ENCODE measurements at regions not wholly inside any gene's neighbourhood (a gene's known extent, or its start where the extent isn't known, plus 50 kb on each side); places are given as distances from the start of the nearest gene placed in this dataset.

GRCh38 chr6:24052590-24052961, 73.4 kb upstream of the NRSN1 start:
- Histone ChIP-seq H3K9me3 (ENCODE audit: control insufficient read depth, insufficient read depth, low read length) (no peaks in the 10 kb centered on the region), H3K27ac (ENCODE audit: low read depth, low read length) (no peak overlapping the region), H3K4me2 (ENCODE audit: low read length) (no peak overlapping the region), H3K79me2 (ENCODE audit: control insufficient read depth, low read length) (no peaks in the 10 kb centered on the region), H4K20me1 (ENCODE audit: control insufficient read depth, insufficient read depth, low read depth, low read length) (no peaks in the 10 kb centered on the region), H3F3A (ENCODE audit: control insufficient read depth, insufficient read depth) (no peaks in the 10 kb centered on the region), H3K9me2 (replicated peaks; ENCODE audit: control insufficient read depth, low read length) (no peaks in the 10 kb centered on the region), H3K27me3 (ENCODE audit: control insufficient read depth, low read length) (no peaks in the 10 kb centered on the region), H3K4me1 (ENCODE audit: control insufficient read depth, low read length) (no peaks in the 10 kb centered on the region), H3K4me3 (ENCODE audit: low read length) (no peak overlapping the region), H3K36me3 (ENCODE audit: control insufficient read depth, low read length) (no peaks in the 10 kb centered on the region)
- no peak for TF ChIP-seq EZH2phosphoT487 (IDR thresholded peaks at IDR 0.05; ENCODE audit: borderline replicate concordance, low read length)
- TF ChIP-seq, protein P1, sequence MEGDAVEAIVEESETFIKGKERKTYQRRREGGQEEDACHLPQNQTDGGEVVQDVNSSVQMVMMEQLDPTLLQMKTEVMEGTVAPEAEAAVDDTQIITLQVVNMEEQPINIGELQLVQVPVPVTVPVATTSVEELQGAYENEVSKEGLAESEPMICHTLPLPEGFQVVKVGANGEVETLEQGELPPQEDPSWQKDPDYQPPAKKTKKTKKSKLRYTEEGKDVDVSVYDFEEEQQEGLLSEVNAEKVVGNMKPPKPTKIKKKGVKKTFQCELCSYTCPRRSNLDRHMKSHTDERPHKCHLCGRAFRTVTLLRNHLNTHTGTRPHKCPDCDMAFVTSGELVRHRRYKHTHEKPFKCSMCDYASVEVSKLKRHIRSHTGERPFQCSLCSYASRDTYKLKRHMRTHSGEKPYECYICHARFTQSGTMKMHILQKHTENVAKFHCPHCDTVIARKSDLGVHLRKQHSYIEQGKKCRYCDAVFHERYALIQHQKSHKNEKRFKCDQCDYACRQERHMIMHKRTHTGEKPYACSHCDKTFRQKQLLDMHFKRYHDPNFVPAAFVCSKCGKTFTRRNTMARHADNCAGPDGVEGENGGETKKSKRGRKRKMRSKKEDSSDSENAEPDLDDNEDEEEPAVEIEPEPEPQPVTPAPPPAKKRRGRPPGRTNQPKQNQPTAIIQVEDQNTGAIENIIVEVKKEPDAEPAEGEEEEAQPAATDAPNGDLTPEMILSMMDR (IDR thresholded peaks at IDR 0.05; ENCODE audit: low read depth, low read length, poor library complexity, severe bottlenecking) = no peak

GRCh38 chr6:24053057-24053456, 73.0 kb upstream of the NRSN1 start:
- Histone ChIP-seq H3K27me3 (ENCODE audit: control insufficient read depth, low read length) (no peaks in the 10 kb centered on the region), H3K27ac (ENCODE audit: low read depth, low read length) (no peak overlapping the region), H3K4me2 (ENCODE audit: low read length) (no peak overlapping the region), H4K20me1 (ENCODE audit: control insufficient read depth, insufficient read depth, low read depth, low read length) (no peaks in the 10 kb centered on the region), H3K4me3 (ENCODE audit: low read length) (no peak overlapping the region), H3K79me2 (ENCODE audit: control insufficient read depth, low read length) (no peaks in the 10 kb centered on the region), H3F3A (ENCODE audit: control insufficient read depth, insufficient read depth) (no peaks in the 10 kb centered on the region), H3K9me2 (replicated peaks; ENCODE audit: control insufficient read depth, low read length) (no peaks in the 10 kb centered on the region), H3K4me1 (ENCODE audit: control insufficient read depth, low read length) (no peaks in the 10 kb centered on the region), H3K36me3 (ENCODE audit: control insufficient read depth, low read length) (no peaks in the 10 kb centered on the region), H3K9me3 (ENCODE audit: control insufficient read depth, insufficient read depth, low read length) (no peaks in the 10 kb centered on the region)
- TF ChIP-seq, protein P1 (IDR thresholded peaks at IDR 0.05; ENCODE audit: low read depth, low read length, poor library complexity, severe bottlenecking) = no peak
- TF ChIP-seq EZH2phosphoT487 (IDR thresholded peaks at IDR 0.05; ENCODE audit: borderline replicate concordance, low read length) = no peak

GRCh38 chr6:24054388-24054787, 71.6 kb upstream of the NRSN1 start:
- Histone ChIP-seq H3K36me3 (ENCODE audit: control insufficient read depth, low read length) (no peaks in the 10 kb centered on the region), H3K4me1 (ENCODE audit: control insufficient read depth, low read length) (no peaks in the 10 kb centered on the region), H3F3A (ENCODE audit: control insufficient read depth, insufficient read depth) (no peaks in the 10 kb centered on the region), H3K4me3 (ENCODE audit: low read length) (no peak overlapping the region), H4K20me1 (ENCODE audit: control insufficient read depth, insufficient read depth, low read depth, low read length) (no peaks in the 10 kb centered on the region), H3K27me3 (ENCODE audit: control insufficient read depth, low read length) (no peaks in the 10 kb centered on the region), H3K9me2 (replicated peaks; ENCODE audit: control insufficient read depth, low read length) (no peaks in the 10 kb centered on the region), H3K79me2 (ENCODE audit: control insufficient read depth, low read length) (no peaks in the 10 kb centered on the region), H3K9me3 (ENCODE audit: control insufficient read depth, insufficient read depth, low read length) (no peaks in the 10 kb centered on the region), H3K4me2 (ENCODE audit: low read length) (no peak overlapping the region), H3K27ac (ENCODE audit: low read depth, low read length) (no peak overlapping the region)
- no peak for TF ChIP-seq EZH2phosphoT487 (IDR thresholded peaks at IDR 0.05; ENCODE audit: borderline replicate concordance, low read length)
- TF ChIP-seq, protein P1 (IDR thresholded peaks at IDR 0.05; ENCODE audit: low read depth, low read length, poor library complexity, severe bottlenecking) = no peak

GRCh38 chr6:24056567-24056966, 69.4 kb upstream of the NRSN1 start:
- H3K4me2 ChIP-seq (ENCODE audit: low read length) = no peak overlapping the region
- H3K9me3 ChIP-seq (ENCODE audit: control insufficient read depth, insufficient read depth, low read length) = no peaks in the 10 kb centered on the region
- no peaks in the 10 kb centered on the region for H3K9me2 ChIP-seq (replicated peaks; ENCODE audit: control insufficient read depth, low read length)
- H3K79me2 ChIP-seq (ENCODE audit: control insufficient read depth, low read length) = no peaks in the 10 kb centered on the region
- TF ChIP-seq, protein P1 (IDR thresholded peaks at IDR 0.05; ENCODE audit: low read depth, low read length, poor library complexity, severe bottlenecking) = no peak
- no peak for TF ChIP-seq EZH2phosphoT487 (IDR thresholded peaks at IDR 0.05; ENCODE audit: borderline replicate concordance, low read length)
- no peaks in the 10 kb centered on the region for H3K27me3 ChIP-seq (ENCODE audit: control insufficient read depth, low read length)
- H3K27ac ChIP-seq (ENCODE audit: low read depth, low read length) = no peak overlapping the region
- no peaks in the 10 kb centered on the region for H3F3A ChIP-seq (ENCODE audit: control insufficient read depth, insufficient read depth)
- H3K4me1 ChIP-seq (ENCODE audit: control insufficient read depth, low read length) = no peaks in the 10 kb centered on the region
- no peaks in the 10 kb centered on the region for H4K20me1 ChIP-seq (ENCODE audit: control insufficient read depth, insufficient read depth, low read depth, low read length)
- no peaks in the 10 kb centered on the region for H3K36me3 ChIP-seq (ENCODE audit: control insufficient read depth, low read length)
- no peak overlapping the region for H3K4me3 ChIP-seq (ENCODE audit: low read length)

All from DOHH2 (cell line).